ENCODE measurements at regions not wholly inside any gene's neighbourhood (a gene's known extent, or its start where the extent isn't known, plus 50 kb on each side); places are given as distances from the start of the nearest gene placed in this dataset.

DNA sequence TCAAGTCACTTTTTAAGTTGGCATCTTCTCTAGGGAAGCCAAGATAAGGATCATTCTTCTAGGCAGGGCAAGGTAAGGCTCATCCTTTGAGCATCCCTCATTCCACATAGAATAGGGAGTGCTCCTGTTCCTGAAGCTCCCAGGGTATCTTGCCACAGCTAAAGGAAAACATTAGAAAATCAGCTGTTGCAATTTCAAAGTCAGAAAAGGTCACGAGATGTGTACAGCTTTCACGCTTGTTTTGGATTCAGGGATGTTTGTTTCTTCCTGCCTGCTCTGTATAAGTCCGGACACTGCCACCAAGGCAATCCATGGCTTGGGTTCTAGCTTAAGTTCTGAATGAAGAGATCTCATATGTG lies 153.2 kb downstream of the SH3BGRL2 start:
- no peak for DNase-seq
- Histone ChIP-seq H3K4me2 (ENCODE audit: insufficient read depth, insufficient read length, low read length) (no peak overlapping the region), H2BK5ac (ENCODE audit: insufficient read length, low read length) (no peak overlapping the region), H2BK20ac (ENCODE audit: low read depth, low read length, poor library complexity, severe bottlenecking) (no peak overlapping the region), H3K56ac (ENCODE audit: insufficient read length, low read depth, low read length) (no peak overlapping the region), H3K9me3 (ENCODE audit: control insufficient read depth, low read depth, low read length) (no peaks in the 10 kb centered on the region), H3K23ac (ENCODE audit: insufficient read length, low read depth, low read length) (no peak overlapping the region), H3K23me2 (ENCODE audit: insufficient read length, low read depth, low read length, poor library complexity, severe bottlenecking) (no peaks in the 10 kb centered on the region), H2AK5ac (ENCODE audit: insufficient read length, low read length) (no peak overlapping the region), H3K79me1 (ENCODE audit: insufficient read depth, low read depth, low read length, poor library complexity, severe bottlenecking) (no peaks in the 10 kb centered on the region), H2BK12ac (ENCODE audit: insufficient read length, low read depth, low read length) (no peak overlapping the region), H3K14ac (ENCODE audit: insufficient read depth, low read length) (no peak overlapping the region), H3K27ac (ENCODE audit: insufficient read length, low read depth, low read length) (no peak overlapping the region), H3K79me2 (ENCODE audit: insufficient read depth, low read length) (no peaks in the 10 kb centered on the region), H3K9ac (ENCODE audit: extremely low read depth, insufficient read length, low read length) (no peak overlapping the region), H2AFZ (ENCODE audit: low read length) (no peak overlapping the region), H4K8ac (replicated peaks; ENCODE audit: insufficient read length, low read depth, low read length) (no peak overlapping the region), H4K20me1 (ENCODE audit: control insufficient read depth, insufficient read depth, insufficient read length) (no peaks in the 10 kb centered on the region), H3K4ac (ENCODE audit: low read depth, low read length) (no peak overlapping the region), H3T11ph (ENCODE audit: low read length) (no peak overlapping the region), H4K91ac (ENCODE audit: insufficient read length, low read depth, low read length) (no peak overlapping the region), H2BK15ac (ENCODE audit: low read depth, low read length) (no peak overlapping the region), H3K27me3 (ENCODE audit: insufficient read depth, low read length) (no peaks in the 10 kb centered on the region), H3K18ac (ENCODE audit: insufficient read length, low read depth, low read length) (no peak overlapping the region), H2BK120ac (ENCODE audit: low read depth, low read length, poor library complexity, severe bottlenecking) (no peak overlapping the region), H4K5ac (ENCODE audit: insufficient read length, low read depth, low read length) (no peak overlapping the region), H3K4me1 (ENCODE audit: insufficient read depth, low read length) (no peaks in the 10 kb centered on the region)
- H3K27ac Mint-ChIP-seq: no peak overlapping the region
- H3K36me3 Mint-ChIP-seq (ENCODE audit: insufficient read depth in 1 of 3, low read depth in 3 of 3): no peaks in the 10 kb centered on the region
- no peaks in the 10 kb centered on the region for H3K27me3 Mint-ChIP-seq (ENCODE audit: low read depth)
- no peaks in the 10 kb centered on the region for H3K4me1 Mint-ChIP-seq
- WGBS (ENCODE audit: extremely low coverage, insufficient read length, low lambda C conversion rate): no CpG with 5 or more reads among the region's 3 CpGs
- TF ChIP-seq, protein P1, sequence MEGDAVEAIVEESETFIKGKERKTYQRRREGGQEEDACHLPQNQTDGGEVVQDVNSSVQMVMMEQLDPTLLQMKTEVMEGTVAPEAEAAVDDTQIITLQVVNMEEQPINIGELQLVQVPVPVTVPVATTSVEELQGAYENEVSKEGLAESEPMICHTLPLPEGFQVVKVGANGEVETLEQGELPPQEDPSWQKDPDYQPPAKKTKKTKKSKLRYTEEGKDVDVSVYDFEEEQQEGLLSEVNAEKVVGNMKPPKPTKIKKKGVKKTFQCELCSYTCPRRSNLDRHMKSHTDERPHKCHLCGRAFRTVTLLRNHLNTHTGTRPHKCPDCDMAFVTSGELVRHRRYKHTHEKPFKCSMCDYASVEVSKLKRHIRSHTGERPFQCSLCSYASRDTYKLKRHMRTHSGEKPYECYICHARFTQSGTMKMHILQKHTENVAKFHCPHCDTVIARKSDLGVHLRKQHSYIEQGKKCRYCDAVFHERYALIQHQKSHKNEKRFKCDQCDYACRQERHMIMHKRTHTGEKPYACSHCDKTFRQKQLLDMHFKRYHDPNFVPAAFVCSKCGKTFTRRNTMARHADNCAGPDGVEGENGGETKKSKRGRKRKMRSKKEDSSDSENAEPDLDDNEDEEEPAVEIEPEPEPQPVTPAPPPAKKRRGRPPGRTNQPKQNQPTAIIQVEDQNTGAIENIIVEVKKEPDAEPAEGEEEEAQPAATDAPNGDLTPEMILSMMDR (conservative IDR thresholded peaks at IDR 0.05): no peak
- no peaks in the 10 kb centered on the region for H3K9me3 Mint-ChIP-seq
- H3K4me3 Mint-ChIP-seq: no peak overlapping the region

Data from H9 (cell line).